Suprapubic skin (tissue), 4 donors: ENCODE measurements at regions not wholly inside any gene's neighbourhood (a gene's known extent, or its start where the extent isn't known, plus 50 kb on each side); places are given as distances from the start of the nearest gene placed in this dataset.

Experiments used
- EP300 ChIP-seq: sonication (generic); formaldehyde crosslinking; IDR thresholded peaks from one replicate; pipeline ENCODE4 v1.6.1; 2017; ENCODE audit warnings: antibody characterized with exemption
- POLR2A ChIP-seq, 2 donors: fragments of 450-650 bp; IDR thresholded peaks; one replicate each; pipeline ENCODE4 v1.6.1; 2017; ENCODE audit warnings: antibody characterized with exemption in 2 of 2, mild to moderate bottlenecking in 2 of 2, moderate library complexity in 2 of 2
- POLR2AphosphoS5 ChIP-seq, 3 donors: sonication (generic); formaldehyde crosslinking; IDR thresholded peaks; one replicate each; pipeline ENCODE4 v1.6.1; 2017; ENCODE audit warnings: antibody characterized with exemption in 3 of 3
- TF ChIP-seq, protein P1 (sequence below), 2 donors: fragments of 200-600 bp in 1 of 2; fragments of 450-650 bp in 1 of 2; sonication (generic) in 1 of 2; IDR thresholded peaks; one replicate each; pipeline ENCODE4 v1.5.1; 2016 to 2019; ENCODE audit warnings: antibody characterized with exemption in 2 of 2, mild to moderate bottlenecking in 1 of 2, moderate library complexity in 1 of 2

- TF ChIP-seq, protein P1, sequence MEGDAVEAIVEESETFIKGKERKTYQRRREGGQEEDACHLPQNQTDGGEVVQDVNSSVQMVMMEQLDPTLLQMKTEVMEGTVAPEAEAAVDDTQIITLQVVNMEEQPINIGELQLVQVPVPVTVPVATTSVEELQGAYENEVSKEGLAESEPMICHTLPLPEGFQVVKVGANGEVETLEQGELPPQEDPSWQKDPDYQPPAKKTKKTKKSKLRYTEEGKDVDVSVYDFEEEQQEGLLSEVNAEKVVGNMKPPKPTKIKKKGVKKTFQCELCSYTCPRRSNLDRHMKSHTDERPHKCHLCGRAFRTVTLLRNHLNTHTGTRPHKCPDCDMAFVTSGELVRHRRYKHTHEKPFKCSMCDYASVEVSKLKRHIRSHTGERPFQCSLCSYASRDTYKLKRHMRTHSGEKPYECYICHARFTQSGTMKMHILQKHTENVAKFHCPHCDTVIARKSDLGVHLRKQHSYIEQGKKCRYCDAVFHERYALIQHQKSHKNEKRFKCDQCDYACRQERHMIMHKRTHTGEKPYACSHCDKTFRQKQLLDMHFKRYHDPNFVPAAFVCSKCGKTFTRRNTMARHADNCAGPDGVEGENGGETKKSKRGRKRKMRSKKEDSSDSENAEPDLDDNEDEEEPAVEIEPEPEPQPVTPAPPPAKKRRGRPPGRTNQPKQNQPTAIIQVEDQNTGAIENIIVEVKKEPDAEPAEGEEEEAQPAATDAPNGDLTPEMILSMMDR (IDR thresholded peaks at IDR 0.05): no peak
- TF ChIP-seq POLR2A (IDR thresholded peaks at IDR 0.05) (no peak), POLR2AphosphoS5 (IDR thresholded peaks at IDR 0.05) (no peak), EP300 (no peak)
These were observed 161.1 kb upstream of the EGLN3 start for GRCh38 chr14:34111953-34112352.
